ENCODE measurements at regions not wholly inside any gene's neighbourhood (a gene's known extent, or its start where the extent isn't known, plus 50 kb on each side); places are given as distances from the start of the nearest gene placed in this dataset.
"Not testable (repeated sequence)": the region's sequence is repeated elsewhere in the genome, so short reads cannot be mapped to it uniquely, and the experiment has no call there.

DNA sequence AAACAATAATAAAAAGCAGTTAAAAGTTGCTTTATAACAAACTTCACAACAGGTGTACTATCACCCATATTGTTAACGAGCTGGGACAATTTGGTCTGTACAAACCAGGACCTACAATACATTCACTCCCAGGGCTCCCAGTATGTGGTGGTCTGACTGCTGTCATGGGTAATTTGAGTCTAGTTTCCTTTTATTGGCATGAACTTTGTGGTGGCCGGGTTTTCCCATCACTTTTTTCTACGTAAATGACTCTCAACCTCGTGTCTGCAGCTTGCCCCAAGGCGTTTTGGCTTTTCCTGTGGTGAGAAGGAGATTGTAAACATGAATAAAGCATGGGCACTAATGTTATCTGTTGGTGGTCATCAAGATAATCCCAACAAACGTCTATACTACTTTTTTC lies 118.7 kb upstream of the CDK6 start:
- no peak for TF ChIP-seq CTCF (IDR thresholded peaks at IDR 0.05; ENCODE audit: insufficient read depth, low read length, missing control alignments)
- POLR2A ChIA-PET, result no interaction called here
- DNase-seq (ENCODE audit: low read depth, low spot score), result no peak
- H3K4me3 ChIP-seq (ENCODE audit: low read depth, low read length), result no peak overlapping the region
- CTCF ChIA-PET, result no interaction called here

DNA sequence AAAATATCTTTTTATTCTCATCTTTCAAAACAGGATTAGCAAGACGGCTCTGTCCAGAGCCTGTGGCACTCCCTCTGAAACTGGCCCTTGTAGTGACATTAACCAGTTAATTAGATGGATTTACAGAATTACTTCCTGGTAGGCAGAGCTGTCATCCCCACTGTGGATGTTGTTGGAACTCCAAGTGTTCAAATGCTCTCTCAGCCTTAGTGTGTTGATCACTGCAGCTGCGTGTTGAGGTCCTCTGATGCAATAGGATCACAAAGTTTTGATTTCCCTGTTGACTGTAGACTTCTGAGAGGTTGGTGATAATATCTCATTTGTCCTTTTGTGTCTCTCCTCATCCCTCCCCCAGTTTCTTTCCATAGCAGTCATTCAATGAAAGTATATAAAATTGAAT lies 117.3 kb upstream of the CDK6 start:
- ChIA-PET POLR2A (interaction anchor here (0.6 kb wide), 1 partner anchor 45 kb away, joined by 3 read pairs; no protein-coding TSS in a partner anchor), CTCF (interaction anchor here (1.1 kb wide), 1 partner anchor 9 kb away, joined by 3 read pairs; no protein-coding TSS in a partner anchor)
- no peak overlapping the region for H3K4me3 ChIP-seq (ENCODE audit: low read depth, low read length)
- no peak for DNase-seq (ENCODE audit: low read depth, low spot score)
- no peak for TF ChIP-seq CTCF (IDR thresholded peaks at IDR 0.05; ENCODE audit: insufficient read depth, low read length, missing control alignments)

DNA sequence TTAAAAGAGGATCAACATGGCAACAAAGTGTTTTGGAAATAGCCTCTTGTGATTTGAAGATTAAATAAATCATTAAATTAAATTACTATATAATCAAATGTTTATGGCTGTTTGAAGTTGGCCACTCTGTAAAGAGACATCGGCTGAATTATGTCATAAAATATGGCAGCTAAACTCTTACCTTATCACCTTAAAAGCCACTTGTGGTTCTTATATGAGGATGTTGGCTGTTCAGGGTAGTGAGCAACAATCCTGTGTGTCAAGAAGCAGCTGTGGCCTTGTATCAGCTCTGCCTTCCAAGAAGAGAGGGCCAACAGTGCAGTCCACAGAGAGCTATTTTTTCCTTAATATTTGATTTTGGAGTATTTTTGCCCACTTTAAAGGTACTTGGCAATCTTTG lies 113.4 kb upstream of the CDK6 start:
- no peak for DNase-seq (ENCODE audit: low read depth, low spot score)
- CTCF ChIA-PET, result no interaction called here
- H3K4me3 ChIP-seq (ENCODE audit: low read depth, low read length), result no peak overlapping the region
- no peak for TF ChIP-seq CTCF (IDR thresholded peaks at IDR 0.05; ENCODE audit: insufficient read depth, low read length, missing control alignments)
- POLR2A ChIA-PET, result no interaction called here

DNA sequence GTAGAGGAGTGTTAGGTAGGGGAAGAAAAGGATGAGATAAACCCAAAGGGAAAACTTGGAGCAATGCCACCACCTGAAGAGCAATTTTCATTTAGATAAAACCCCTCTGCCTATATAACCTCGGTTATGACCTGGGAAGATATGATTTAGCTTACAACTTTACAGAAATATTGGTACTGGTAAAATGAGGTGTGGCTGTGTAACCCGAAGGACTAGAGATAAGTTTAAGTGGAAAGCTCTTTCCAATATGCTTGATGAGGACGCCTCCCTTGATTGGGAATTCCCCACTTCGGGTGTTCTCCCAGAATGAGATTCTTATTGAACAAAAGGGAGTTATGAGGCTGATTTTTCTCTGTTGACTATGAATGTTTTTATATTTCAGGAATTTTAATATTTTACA lies 109.5 kb upstream of the CDK6 start:
- no peak for DNase-seq (ENCODE audit: low read depth, low spot score)
- TF ChIP-seq CTCF (IDR thresholded peaks at IDR 0.05; ENCODE audit: insufficient read depth, low read length, missing control alignments), result no peak
- no peak overlapping the region for H3K4me3 ChIP-seq (ENCODE audit: low read depth, low read length)
- CTCF ChIA-PET, result no interaction called here
- POLR2A ChIA-PET, result no interaction called here

DNA sequence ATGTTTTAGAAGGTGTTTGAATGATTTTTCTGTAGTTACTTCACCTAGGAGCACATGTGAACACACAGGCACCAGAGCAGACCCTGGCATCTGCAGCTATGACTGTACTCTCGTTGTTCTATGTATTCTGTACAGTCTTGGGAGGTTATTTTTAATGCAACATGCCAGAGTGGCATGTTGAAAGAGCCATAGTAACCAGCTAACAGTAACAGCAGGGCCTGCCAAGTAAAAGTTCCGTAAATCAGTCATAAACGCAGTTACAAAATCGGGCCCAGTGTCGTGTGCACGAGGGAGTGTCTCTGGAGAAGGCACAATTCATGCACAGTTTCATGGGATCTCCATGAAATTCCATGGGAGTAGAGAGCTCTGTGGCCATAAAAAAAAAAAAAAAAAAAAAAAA lies 108.3 kb upstream of the CDK6 start:
- H3K4me3 ChIP-seq (ENCODE audit: low read depth, low read length), result no peak overlapping the region
- CTCF ChIA-PET, result interaction anchor here (1.3 kb wide), 1 partner anchor 9 kb away, joined by 3 read pairs; no protein-coding TSS in a partner anchor
- no peak for DNase-seq (ENCODE audit: low read depth, low spot score)
- POLR2A ChIA-PET, result no interaction called here
- TF ChIP-seq CTCF (IDR thresholded peaks at IDR 0.05; ENCODE audit: insufficient read depth, low read length, missing control alignments), result no peak

- POLR2A ChIA-PET; CTCF ChIA-PET; H3K4me3 ChIP-seq (ENCODE audit: low read depth, low read length); DNase-seq (ENCODE audit: low read depth, low spot score): not testable (repeated sequence)
Observed at GRCh38 chr7:92942706-92943105, 106.3 kb upstream of the CDK6 start.

DNA sequence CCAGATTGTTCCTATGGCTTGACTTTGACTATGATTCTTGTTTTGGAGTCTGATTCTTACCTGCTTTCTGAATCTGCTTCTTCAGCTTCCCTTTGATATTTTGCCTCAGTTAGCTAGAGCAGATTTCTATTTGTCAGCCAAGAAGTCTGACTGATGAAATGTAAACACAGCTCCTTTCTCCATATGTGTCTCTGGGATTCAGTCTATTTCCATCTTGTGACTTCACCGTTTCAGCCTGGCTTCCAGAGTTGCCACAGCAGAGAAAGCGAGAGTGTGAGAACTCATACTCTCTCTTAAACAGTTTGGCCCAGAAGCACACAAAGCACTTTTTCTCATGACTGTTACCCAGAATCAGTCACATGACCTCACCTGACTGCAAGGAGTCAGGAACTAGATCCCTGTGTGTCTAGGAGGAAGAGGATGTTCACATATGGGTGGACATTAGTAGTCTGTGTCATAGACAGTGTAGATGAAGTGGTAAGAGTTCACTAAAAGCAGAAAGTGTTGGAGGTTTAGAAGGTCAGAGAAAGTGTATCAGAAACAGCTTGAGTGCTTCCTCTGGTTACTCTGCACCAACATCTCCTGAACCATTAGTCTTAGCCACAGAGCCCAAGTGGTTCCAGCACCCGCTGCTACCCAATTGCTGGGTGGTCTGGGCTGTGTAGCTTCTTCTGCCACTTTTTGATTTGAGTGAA lies 103.4 kb upstream of the CDK6 start:
- ChIA-PET POLR2A (no interaction called here), CTCF (no interaction called here)
- H3K4me3 ChIP-seq (ENCODE audit: low read depth, low read length), result no peak overlapping the region
- TF ChIP-seq CTCF (IDR thresholded peaks at IDR 0.05; ENCODE audit: insufficient read depth, low read length, missing control alignments), result no peak
- no peak for DNase-seq (ENCODE audit: low read depth, low spot score)
